Hepatocyte (in vitro differentiated cells): ENCODE measurements at regions not wholly inside any gene's neighbourhood (a gene's known extent, or its start where the extent isn't known, plus 50 kb on each side); places are given as distances from the start of the nearest gene placed in this dataset.
"Not testable (repeated sequence)": the region's sequence is repeated elsewhere in the genome, so short reads cannot be mapped to it uniquely, and the experiment has no call there.

Source experiments
- DNase-seq: peaks from one replicate; pipeline ENCODE4 v3.0.0-alpha.2; 2016; ENCODE audit warnings: low spot score
- H2AFZ ChIP-seq: fragments of 200-600 bp; sonication (generic); 2 replicates; pipeline ENCODE4 v1.6.0; 2016; ENCODE audit warnings: antibody characterized with exemption, mild to moderate bottlenecking
- H3K27ac ChIP-seq: fragments of 200-600 bp; sonication (generic); 2 replicates; pipeline ENCODE4 v1.5.1; 2016; ENCODE audit warnings: mild to moderate bottlenecking
- H3K27me3 ChIP-seq: fragments of 200-600 bp; sonication (generic); 2 replicates; pipeline ENCODE4 v1.6.1; 2016
- H3K36me3 ChIP-seq: fragments of 200-600 bp; sonication (generic); replicated peaks from 2 replicates; pipeline ENCODE4 v1.5.1; 2016; ENCODE audit warnings: low read depth; ENCODE audit not compliant: insufficient read depth
- H3K4me1 ChIP-seq: fragments of 200-600 bp; sonication (generic); 2 replicates; pipeline ENCODE4 v1.5.1; 2016; ENCODE audit warnings: mild to moderate bottlenecking, moderate library complexity; ENCODE audit not compliant: insufficient read depth
- H3K4me2 ChIP-seq: fragments of 200-600 bp; sonication (generic); 2 replicates; pipeline ENCODE4 v1.6.0; 2016
- H3K4me3 ChIP-seq: fragments of 200-600 bp; sonication (generic); 2 replicates; pipeline ENCODE4 v1.5.1; 2016; ENCODE audit warnings: mild to moderate bottlenecking
- H3K79me2 ChIP-seq: fragments of 200-600 bp; sonication (generic); 2 replicates; pipeline ENCODE4 v1.6.0; 2017; ENCODE audit warnings: mild to moderate bottlenecking
- H3K9me2 ChIP-seq: fragments of 200-600 bp; sonication (generic); replicated peaks from 2 replicates; pipeline ENCODE4 v1.6.0; 2017; ENCODE audit warnings: mild to moderate bottlenecking; ENCODE audit not compliant: insufficient read depth
- H3K9me3 ChIP-seq: fragments of 200-600 bp; sonication (generic); 2 replicates; pipeline ENCODE4 v1.5.1; 2016; ENCODE audit warnings: low read depth, mild to moderate bottlenecking
- H4K20me1 ChIP-seq: fragments of 200-600 bp; sonication (generic); 2 replicates; pipeline ENCODE4 v1.6.0; 2016; ENCODE audit warnings: mild to moderate bottlenecking; ENCODE audit not compliant: insufficient read depth, poor library complexity, severe bottlenecking
- CTCF ChIP-seq: fragments of 200-600 bp; sonication (generic); IDR thresholded peaks from 2 replicates; pipeline ENCODE4 v1.5.1; 2016; ENCODE audit warnings: antibody characterized with exemption, mild to moderate bottlenecking; ENCODE audit not compliant: poor library complexity
- EZH2 ChIP-seq: fragments of 200-600 bp; sonication (generic); IDR thresholded peaks from 2 replicates; pipeline ENCODE4 v1.6.1; 2016; ENCODE audit warnings: antibody characterized with exemption, mild to moderate bottlenecking, borderline replicate concordance
- EZH2phosphoT487 ChIP-seq: fragments of 200-600 bp; sonication (generic); IDR thresholded peaks from one replicate; pipeline ENCODE4 v1.6.1; 2018; ENCODE audit warnings: antibody characterized with exemption, mild to moderate bottlenecking, low read depth, moderate library complexity; ENCODE audit not compliant: unreplicated experiment, severe bottlenecking
- WGBS: methylation state at CpG from one replicate; pipeline ENCODE4 v1.1.6; 2016; ENCODE audit warnings: low lambda C conversion rate; ENCODE audit errors: missing lambda C conversion rate; 5-methylcytosine and 5-hydroxymethylcytosine counted together

DNA sequence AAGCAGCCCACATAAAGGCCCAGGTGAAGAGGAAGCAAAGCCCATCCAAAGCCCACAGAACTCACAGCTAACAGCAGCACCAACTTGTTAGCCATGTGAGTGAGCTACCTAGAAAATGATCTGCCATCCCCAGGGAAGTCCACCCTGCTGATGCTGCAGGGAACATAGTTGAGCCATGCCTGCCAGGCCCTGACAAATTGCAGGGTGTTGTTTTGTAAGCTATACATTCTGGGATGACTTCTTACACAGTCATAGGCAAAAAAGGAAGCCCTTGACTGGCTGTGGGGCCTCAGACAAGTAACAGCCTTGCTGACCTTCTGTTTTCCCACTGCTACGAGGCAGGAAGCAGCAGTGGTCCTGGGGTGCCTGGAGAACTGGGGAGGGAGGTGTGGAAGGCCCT is 262.7 kb downstream of the MATN1 start:
- H3K36me3 ChIP-seq = no peaks in the 10 kb centered on the region
- H3K27ac ChIP-seq = no peak overlapping the region
- H4K20me1 ChIP-seq = no peaks in the 10 kb centered on the region
- TF ChIP-seq CTCF = no peak
- no peak for TF ChIP-seq EZH2phosphoT487
- no peak overlapping the region for H3K4me3 ChIP-seq
- H3K4me1 ChIP-seq = no peaks in the 10 kb centered on the region
- no peak for DNase-seq
- WGBS = 62% methylated on average over 1 of the region's 1 CpG
- H3K27me3 ChIP-seq = no peaks in the 10 kb centered on the region
- no peaks in the 10 kb centered on the region for H3K9me3 ChIP-seq
- H3K4me2 ChIP-seq = no peak overlapping the region
- no peaks in the 10 kb centered on the region for H3K9me2 ChIP-seq
- H3K79me2 ChIP-seq = no peaks in the 10 kb centered on the region
- no peak overlapping the region for H2AFZ ChIP-seq

DNA sequence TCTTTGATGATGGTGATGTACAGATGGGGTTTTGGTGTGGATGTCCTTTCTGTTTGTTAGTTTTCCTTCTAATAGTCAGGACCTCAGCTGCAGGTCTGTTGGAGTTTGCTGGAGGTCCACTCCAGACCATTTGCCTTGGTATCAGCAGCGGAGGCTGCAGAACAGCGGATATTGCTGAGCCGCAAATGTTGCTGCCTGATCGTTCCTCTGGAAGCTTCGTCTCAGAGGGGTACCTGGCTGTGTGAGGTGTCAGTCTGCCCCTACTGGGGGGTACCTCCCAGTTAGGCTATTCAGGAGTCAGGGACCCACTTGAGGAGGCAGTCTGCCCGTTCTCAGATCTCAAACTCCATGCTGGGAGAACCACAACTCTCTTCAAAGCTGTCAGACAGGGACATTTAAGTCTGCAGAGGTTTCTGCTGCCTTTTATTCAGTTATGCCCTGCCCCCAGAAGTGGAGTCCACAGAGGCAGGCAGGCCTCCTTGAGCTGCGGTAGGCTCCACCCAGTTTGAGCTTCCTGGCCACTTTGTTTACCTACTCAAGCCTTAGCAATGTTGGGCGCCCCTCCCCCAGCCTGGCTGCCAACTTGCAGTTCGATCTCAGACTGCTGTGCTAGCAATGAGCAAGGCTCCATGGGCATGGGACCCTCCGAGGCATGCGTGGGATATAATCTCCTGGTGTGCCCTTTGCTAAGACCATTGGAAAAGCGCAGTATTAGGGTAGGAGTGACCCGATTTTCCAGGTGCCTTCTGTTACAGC is 264.5 kb downstream of the MATN1 start:
- not testable (repeated sequence) for H3K27me3 ChIP-seq, H2AFZ ChIP-seq, H3K27ac ChIP-seq, H3K4me1 ChIP-seq, H3K4me2 ChIP-seq, H3K36me3 ChIP-seq, DNase-seq, H3K9me2 ChIP-seq, H3K4me3 ChIP-seq, H4K20me1 ChIP-seq, H3K79me2 ChIP-seq, H3K9me3 ChIP-seq
- WGBS = 89% methylated on average over 13 of the region's 13 CpGs

GRCh38 chr1:30452925-30453324 is 270.5 kb downstream of the MATN1 start:
- DNase-seq = no peak
- no peaks in the 10 kb centered on the region for H3K9me3 ChIP-seq
- H3K4me3 ChIP-seq = no peak overlapping the region
- H3K4me2 ChIP-seq = no peak overlapping the region
- no peaks in the 10 kb centered on the region for H3K4me1 ChIP-seq
- TF ChIP-seq EZH2phosphoT487 = no peak
- TF ChIP-seq CTCF = no peak
- TF ChIP-seq EZH2 = no peak
- no peaks in the 10 kb centered on the region for H3K9me2 ChIP-seq
- no peaks in the 10 kb centered on the region for H4K20me1 ChIP-seq
- WGBS = 100% methylated on average over 2 of the region's 2 CpGs
- H3K27ac ChIP-seq = no peak overlapping the region
- no peaks in the 10 kb centered on the region for H3K36me3 ChIP-seq
- H3K27me3 ChIP-seq = no peaks in the 10 kb centered on the region
- no peak overlapping the region for H2AFZ ChIP-seq
- no peaks in the 10 kb centered on the region for H3K79me2 ChIP-seq

DNA sequence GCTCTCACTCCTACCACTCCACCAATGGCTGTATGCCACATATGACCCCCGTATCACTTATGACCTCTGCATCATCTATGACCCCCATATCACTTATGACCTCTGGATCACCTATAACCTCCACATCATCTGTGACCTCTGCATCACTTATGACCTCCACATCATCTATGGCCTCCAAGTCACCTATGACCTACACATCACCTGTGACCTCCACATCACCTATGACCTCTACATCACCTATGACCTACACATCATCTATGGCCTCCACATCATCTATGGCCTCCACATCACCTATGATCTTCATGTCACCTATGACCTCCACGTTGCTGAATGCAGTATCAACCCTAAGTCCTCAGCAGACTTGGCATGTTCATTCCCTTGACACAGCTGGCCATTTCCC is 271.2 kb downstream of the MATN1 start:
- no peaks in the 10 kb centered on the region for H3K4me1 ChIP-seq
- DNase-seq = no peak
- H3K79me2 ChIP-seq = no peaks in the 10 kb centered on the region
- no peak overlapping the region for H2AFZ ChIP-seq
- H3K9me3 ChIP-seq = no peaks in the 10 kb centered on the region
- TF ChIP-seq EZH2 (no peak), EZH2phosphoT487 (no peak), CTCF (no peak)
- WGBS = 78% methylated on average over 2 of the region's 2 CpGs
- no peaks in the 10 kb centered on the region for H4K20me1 ChIP-seq
- H3K4me3 ChIP-seq = no peak overlapping the region
- H3K27me3 ChIP-seq = no peaks in the 10 kb centered on the region
- no peak overlapping the region for H3K27ac ChIP-seq
- no peaks in the 10 kb centered on the region for H3K36me3 ChIP-seq
- no peaks in the 10 kb centered on the region for H3K9me2 ChIP-seq
- H3K4me2 ChIP-seq = no peak overlapping the region
